Nephron (organoid): ENCODE measurements at regions not wholly inside any gene's neighbourhood (a gene's known extent, or its start where the extent isn't known, plus 50 kb on each side); places are given as distances from the start of the nearest gene placed in this dataset.
A peak's percentile ranks its signal among the peaks of the same experiment; 100 is the strongest.

ENCODE experiments used
- H3K27ac Mint-ChIP-seq, 3 experiments: 2 replicates each; pipeline ENCODE4 v1.8.0; 2020; ENCODE audit warnings: mixed read lengths in 3 of 3, mild to moderate bottlenecking in 2 of 3, moderate library complexity in 1 of 3
- H3K27me3 Mint-ChIP-seq: 2 replicates; pipeline ENCODE4 v1.8.0; 2021; ENCODE audit warnings: low read depth, mild to moderate bottlenecking, moderate library complexity, mixed read lengths
- H3K36me3 Mint-ChIP-seq: 2 replicates; pipeline ENCODE4 v1.8.0; 2020; ENCODE audit warnings: low read depth, mixed read lengths
- H3K4me1 Mint-ChIP-seq: 2 replicates; pipeline ENCODE4 v1.8.0; 2020; ENCODE audit warnings: mixed read lengths
- H3K4me3 Mint-ChIP-seq, 3 experiments: 2 replicates each; pipeline ENCODE4 v1.8.0; 2020; ENCODE audit warnings: mild to moderate bottlenecking in 3 of 3, mixed read lengths in 3 of 3, moderate library complexity in 2 of 3
- H3K9me3 Mint-ChIP-seq: 2 replicates; pipeline ENCODE4 v1.8.0; 2020; ENCODE audit warnings: mixed read lengths
- CTCF ChIP-seq, 3 experiments: fragments of 200-600 bp; sonication (generic); IDR thresholded peaks; one replicate each; pipeline ENCODE4 v1.5.0; 2021; ENCODE audit warnings: antibody characterized with exemption in 3 of 3; ENCODE audit not compliant: unreplicated experiment in 3 of 3

DNA sequence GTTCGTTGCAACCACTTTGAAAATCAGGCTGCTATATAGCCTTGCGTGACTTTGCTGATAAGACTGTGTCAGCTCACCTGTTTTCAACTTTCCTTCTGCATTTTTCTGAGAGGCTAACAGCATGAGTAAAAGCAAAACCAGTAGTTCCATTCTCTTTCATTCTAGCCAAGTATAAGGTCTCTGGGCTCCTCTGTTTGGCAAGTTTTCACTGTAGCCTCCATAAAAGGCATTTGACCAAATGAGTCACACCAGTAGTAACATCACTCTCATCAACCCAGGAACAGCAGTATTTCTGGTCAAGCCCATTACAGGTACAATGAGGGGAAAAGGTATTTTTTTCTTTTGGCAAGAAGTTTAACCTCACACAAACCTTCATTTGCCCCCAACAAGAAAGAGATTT, 1149.8 kb upstream of the MIR17HG start:
- Mint-ChIP-seq H3K9me3 (peaks cover 16% of the 10 kb centered on the region), H3K4me3 (no peak overlapping the region), H3K36me3 (peaks cover 7% of the 10 kb centered on the region), H3K27ac (no peak overlapping the region), H3K27me3 (no peaks in the 10 kb centered on the region), H3K4me1 (peaks cover 6% of the 10 kb centered on the region)
- no peak for TF ChIP-seq CTCF (IDR thresholded peaks at IDR 0.05; ENCODE audit: unreplicated experiment in 3 of 3)

- Mint-ChIP-seq H3K4me3 (no peak overlapping the region), H3K27ac (peak overlapping the region in 1 of 3 experiments; percentile 16), H3K4me1 (peaks cover 6% of the 10 kb centered on the region), H3K36me3 (no peaks in the 10 kb centered on the region), H3K9me3 (peaks cover 1% of the 10 kb centered on the region), H3K27me3 (no peaks in the 10 kb centered on the region)
- no peak for TF ChIP-seq CTCF (IDR thresholded peaks at IDR 0.05; ENCODE audit: unreplicated experiment in 3 of 3)
Observed at GRCh38 chr13:90201202-90201601, 1146.3 kb upstream of the MIR17HG start.

GRCh38 chr13:90201676-90202460, 1145.6 kb upstream of the MIR17HG start:
- no peak for TF ChIP-seq CTCF (IDR thresholded peaks at IDR 0.05; ENCODE audit: unreplicated experiment in 3 of 3)
- H3K36me3 Mint-ChIP-seq, result no peaks in the 10 kb centered on the region
- H3K4me1 Mint-ChIP-seq, result peaks cover 6% of the 10 kb centered on the region
- no peaks in the 10 kb centered on the region for H3K9me3 Mint-ChIP-seq
- H3K27ac Mint-ChIP-seq, result peak overlapping the region in 1 of 3 experiments; percentile 16
- H3K4me3 Mint-ChIP-seq, result no peak overlapping the region
- no peaks in the 10 kb centered on the region for H3K27me3 Mint-ChIP-seq

DNA sequence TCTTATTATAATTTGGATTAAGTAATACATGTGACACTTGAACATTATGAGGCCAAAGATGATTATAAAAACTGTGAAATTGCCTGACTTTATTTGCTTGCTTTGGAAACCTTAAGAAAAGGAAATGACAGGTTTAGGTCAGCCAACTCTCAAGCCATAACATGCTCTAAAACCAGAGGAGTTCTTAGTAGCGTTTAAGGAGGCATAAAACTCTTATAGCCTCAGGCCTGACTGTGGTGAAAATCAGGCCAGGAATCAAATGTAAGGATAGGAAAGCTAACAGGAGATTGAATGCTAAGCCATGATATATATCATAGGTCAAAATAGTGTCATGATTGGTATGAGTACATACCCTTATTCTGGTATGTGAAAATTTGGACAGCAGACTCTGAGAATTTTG, 1142.4 kb upstream of the MIR17HG start:
- H3K27me3 Mint-ChIP-seq, result no peaks in the 10 kb centered on the region
- peaks cover 6% of the 10 kb centered on the region for H3K4me1 Mint-ChIP-seq
- no peaks in the 10 kb centered on the region for H3K36me3 Mint-ChIP-seq
- no peak overlapping the region for H3K27ac Mint-ChIP-seq
- no peak for TF ChIP-seq CTCF (IDR thresholded peaks at IDR 0.05; ENCODE audit: unreplicated experiment in 3 of 3)
- no peak overlapping the region for H3K4me3 Mint-ChIP-seq
- peaks cover 2% of the 10 kb centered on the region for H3K9me3 Mint-ChIP-seq

- peaks cover 2% of the 10 kb centered on the region for H3K9me3 Mint-ChIP-seq
- H3K27ac Mint-ChIP-seq, result no peak overlapping the region
- no peaks in the 10 kb centered on the region for H3K27me3 Mint-ChIP-seq
- H3K4me3 Mint-ChIP-seq, result no peak overlapping the region
- no peaks in the 10 kb centered on the region for H3K36me3 Mint-ChIP-seq
- TF ChIP-seq CTCF (IDR thresholded peaks at IDR 0.05; ENCODE audit: unreplicated experiment in 3 of 3), result no peak
- peaks cover 6% of the 10 kb centered on the region for H3K4me1 Mint-ChIP-seq
Observed at GRCh38 chr13:90205911-90206310, 1141.6 kb upstream of the MIR17HG start.

GRCh38 chr13:90217275-90217674, 1130.2 kb upstream of the MIR17HG start:
- peaks cover 9% of the 10 kb centered on the region for H3K9me3 Mint-ChIP-seq
- no peak overlapping the region for H3K27ac Mint-ChIP-seq
- TF ChIP-seq CTCF (IDR thresholded peaks at IDR 0.05; ENCODE audit: unreplicated experiment in 3 of 3), result no peak
- H3K4me1 Mint-ChIP-seq, result no peaks in the 10 kb centered on the region
- no peak overlapping the region for H3K4me3 Mint-ChIP-seq
- no peaks in the 10 kb centered on the region for H3K36me3 Mint-ChIP-seq
- H3K27me3 Mint-ChIP-seq, result no peaks in the 10 kb centered on the region
